Heart left ventricle (tissue), 16 donors: ENCODE measurements at regions not wholly inside any gene's neighbourhood (a gene's known extent, or its start where the extent isn't known, plus 50 kb on each side); places are given as distances from the start of the nearest gene placed in this dataset.

Experiments
- ATAC-seq, 4 donors: fragments of 200-7000 bp; cut with Tn5 transposase; one replicate each; pipeline ENCODE4 v1.9.1; 2020 to 2022; ENCODE audit warnings: moderate library complexity in 4 of 4, mild to moderate bottlenecking in 3 of 4, moderate number of reproducible peaks in 1 of 4
- DNase-seq, 5 donors: peaks; one replicate each; pipeline ENCODE4 v3.0.0-alpha.2; 2020
- H3K27ac ChIP-seq, 12 donors: fragments of 200-600 bp; sonication (generic) in 4 of 12; one replicate each; pipeline versions ENCODE4 v1.5.0 to v1.8.0; 2016 to 2022; ENCODE audit warnings: mild to moderate bottlenecking in 2 of 12
- H3K27me3 ChIP-seq, 9 donors: fragments of 200-600 bp; sonication (generic) in 2 of 9; one replicate each; pipeline versions ENCODE4 v1.5.1 to v1.8.0; 2016 to 2022; ENCODE audit warnings: mild to moderate bottlenecking in 3 of 9
- H3K36me3 ChIP-seq, 9 donors: fragments of 200-600 bp; sonication (generic) in 2 of 9; one replicate each; pipeline versions ENCODE4 v1.5.0 to v1.8.0; 2018 to 2022; ENCODE audit warnings: mild to moderate bottlenecking in 2 of 9
- H3K4me1 ChIP-seq, 12 donors: fragments of 200-600 bp; sonication (generic) in 4 of 12; one replicate each; pipeline versions ENCODE4 v1.5.0 to v1.8.0; 2016 to 2022; ENCODE audit warnings: mild to moderate bottlenecking in 3 of 12
- H3K4me3 ChIP-seq, 12 donors: fragments of 200-600 bp; sonication (generic) in 4 of 12; one replicate each; pipeline versions ENCODE4 v1.5.0 to v1.8.0; 2017 to 2022; ENCODE audit warnings: mild to moderate bottlenecking in 9 of 12, moderate library complexity in 4 of 12
- H3K9me3 ChIP-seq, 12 donors: fragments of 200-600 bp; sonication (generic) in 4 of 12; one replicate each; pipeline versions ENCODE4 v1.5.0 to v1.8.0; 2016 to 2022; ENCODE audit warnings: mild to moderate bottlenecking in 1 of 12
- POLR2A ChIP-seq, 2 donors: fragments of 450-650 bp; IDR thresholded peaks; one replicate each; pipeline ENCODE4 v1.6.1; 2017; ENCODE audit warnings: antibody characterized with exemption in 2 of 2, mild to moderate bottlenecking in 2 of 2, moderate library complexity in 2 of 2
- WGBS, 4 donors: extraction: QIAGEN DNeasy Blood & Tissue Kit in 2 of 4; methylation state at CpG; one replicate each; pipeline versions ENCODE4 v1.1.5 to v1.1.7; 2013 to 2018; 5-methylcytosine and 5-hydroxymethylcytosine counted together
- intact Hi-C, 10 donors: fragments of 100-400 bp; cut with DNase I; formaldehyde crosslinking; loops; one replicate each; pipeline versions ENCODE4 v1.11.1 to v1.14.2; 2022
- TF ChIP-seq, protein P1 (sequence below), 12 donors: fragments of 200-600 bp; sonication (generic) in 4 of 12; IDR thresholded peaks; one replicate each; pipeline versions ENCODE4 v1.5.0 to v1.8.0; 2018 to 2022; ENCODE audit warnings: antibody characterized with exemption in 12 of 12, mild to moderate bottlenecking in 5 of 12
- donor health status: ischemic (EF 13 %, LVEDD 7.1; RV severe dilation, severe dysfunction).
- donor health status: healthy with polysubstance abuse.
- donor health status: DM: no; HTN: yes; CAD: no.
- donor health status: DM: no; HTN: no; CAD: no.
- donor health status: ischemic (EF 25% LVEDD 6.9; RV normal size, moderate dysfunction).
- donor health status: ischemic (EF 25% LVEDD 5.7; RV mildly dilated, moderate dysfunction).
- donor health status: healthy.
- donor health status: DM: yes; HTN: yes; CAD: no.
- donor health status: ischemic (EF 35%, LVEDD 5.7; RV mildly dilated, moderate dysfunction).
- donor health status: nonischemic (EF 11% LVEDD 7.7; RV severe dilation, severe dysfunction).
- donor health status: DM: yes; HTN: yes; CAD: no.
- donor health status: PGD.
- donor health status: ischemic (EF 29% LVEDD 5.4; RV normal size, mild dysfunction).
- donor health status: nonischemic (EF 23%, LVEDD 6.1; RV moderate dilation, normal function).

DNA sequence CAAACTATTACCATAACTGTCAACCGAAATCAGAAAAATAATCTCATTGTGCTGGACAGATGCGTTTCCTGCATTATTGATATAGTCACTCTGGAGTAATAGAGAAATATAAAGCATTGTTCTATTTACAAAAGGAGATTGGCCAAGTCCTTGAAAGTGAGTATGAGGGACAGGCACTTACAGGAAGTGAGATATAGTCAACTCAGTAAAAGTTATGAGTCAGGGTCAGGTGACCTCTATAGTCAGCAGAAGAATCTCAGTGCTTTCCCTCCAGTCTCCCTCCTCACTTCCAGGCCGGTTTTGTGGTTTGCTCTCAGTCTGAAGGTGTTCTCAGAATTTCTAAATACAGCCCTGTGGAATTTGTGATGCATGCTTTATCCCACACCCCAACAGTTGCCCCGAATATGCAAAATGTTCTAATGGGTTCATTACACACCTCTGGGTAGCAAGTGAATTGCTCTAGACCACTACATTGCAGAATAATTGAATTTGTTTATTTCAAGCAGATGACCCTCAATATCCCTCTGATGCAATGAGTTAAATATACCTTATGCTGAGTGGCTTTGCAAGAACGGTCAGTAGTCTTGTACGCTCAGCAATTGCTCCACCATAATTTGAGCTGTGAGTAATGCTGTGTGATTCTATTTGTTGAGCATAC, 787.7 kb downstream of the MCTP2 start:
- DNase-seq (no peak), ATAC-seq (peak in 3 of 4 donors; percentile 63 to 78 (median 73))
- H3K4me3 ChIP-seq: no peak overlapping the region
- intact Hi-C loops: loop anchor here in 2 of 10 donors (1.0 to 10.0 kb wide), 2 partner anchors 175 to 344 kb away; no protein-coding TSS in a partner anchor
- peak overlapping the region in 4 of 12 donors; percentile 3 to 24 (median 18) for H3K27ac ChIP-seq
- peaks cover 0 to 34% (median 22%) of the 10 kb centered on the region in 12 donors for H3K4me1 ChIP-seq
- H3K36me3 ChIP-seq: no peaks in the 10 kb centered on the region
- peaks cover 0 to 12% (median 5%) of the 10 kb centered on the region in 12 donors for H3K9me3 ChIP-seq
- 56 to 68% (median 65%) methylated on average over 6 of the region's 6 CpGs for WGBS, 4 donors
- H3K27me3 ChIP-seq: no peaks in the 10 kb centered on the region
- TF ChIP-seq, protein P1, sequence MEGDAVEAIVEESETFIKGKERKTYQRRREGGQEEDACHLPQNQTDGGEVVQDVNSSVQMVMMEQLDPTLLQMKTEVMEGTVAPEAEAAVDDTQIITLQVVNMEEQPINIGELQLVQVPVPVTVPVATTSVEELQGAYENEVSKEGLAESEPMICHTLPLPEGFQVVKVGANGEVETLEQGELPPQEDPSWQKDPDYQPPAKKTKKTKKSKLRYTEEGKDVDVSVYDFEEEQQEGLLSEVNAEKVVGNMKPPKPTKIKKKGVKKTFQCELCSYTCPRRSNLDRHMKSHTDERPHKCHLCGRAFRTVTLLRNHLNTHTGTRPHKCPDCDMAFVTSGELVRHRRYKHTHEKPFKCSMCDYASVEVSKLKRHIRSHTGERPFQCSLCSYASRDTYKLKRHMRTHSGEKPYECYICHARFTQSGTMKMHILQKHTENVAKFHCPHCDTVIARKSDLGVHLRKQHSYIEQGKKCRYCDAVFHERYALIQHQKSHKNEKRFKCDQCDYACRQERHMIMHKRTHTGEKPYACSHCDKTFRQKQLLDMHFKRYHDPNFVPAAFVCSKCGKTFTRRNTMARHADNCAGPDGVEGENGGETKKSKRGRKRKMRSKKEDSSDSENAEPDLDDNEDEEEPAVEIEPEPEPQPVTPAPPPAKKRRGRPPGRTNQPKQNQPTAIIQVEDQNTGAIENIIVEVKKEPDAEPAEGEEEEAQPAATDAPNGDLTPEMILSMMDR (IDR thresholded peaks at IDR 0.05): no peak
- no peak for TF ChIP-seq POLR2A (IDR thresholded peaks at IDR 0.05)

DNA sequence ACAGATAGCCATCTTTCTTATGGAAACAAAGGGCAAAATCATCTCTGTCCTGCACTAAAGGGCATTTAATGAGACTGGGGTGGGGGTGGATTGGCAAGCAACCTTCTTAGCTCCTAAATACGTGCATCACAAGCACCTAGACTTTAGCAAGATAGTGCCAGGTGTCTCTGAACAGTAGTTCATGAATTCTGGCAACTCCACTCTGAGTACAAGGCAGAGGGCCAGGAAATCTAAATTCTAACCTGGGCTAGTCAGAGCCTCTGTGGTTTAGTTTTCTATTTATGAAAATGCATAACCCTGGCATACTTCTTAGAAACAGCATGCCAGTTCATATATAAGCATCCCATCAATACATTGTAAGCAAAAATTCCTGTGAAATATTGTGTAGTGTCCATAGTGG, 788.5 kb downstream of the MCTP2 start:
- H3K27ac ChIP-seq: no peak overlapping the region
- DNase-seq: no peak
- no peaks in the 10 kb centered on the region for H3K27me3 ChIP-seq
- WGBS, 4 donors: 55 to 82% (median 63%) methylated on average over 1 of the region's 1 CpG
- no peak for TF ChIP-seq POLR2A (IDR thresholded peaks at IDR 0.05)
- TF ChIP-seq, protein P1 (IDR thresholded peaks at IDR 0.05): no peak
- H3K4me1 ChIP-seq: peaks cover 0 to 34% (median 22%) of the 10 kb centered on the region in 12 donors
- no peak for ATAC-seq
- intact Hi-C loops: loop anchor here in 7 of 10 donors (5.0 to 10.0 kb wide), 8 partner anchors 55 to 1335 kb away; no protein-coding TSS in a partner anchor
- peaks cover 0 to 12% (median 5%) of the 10 kb centered on the region in 12 donors for H3K9me3 ChIP-seq
- H3K36me3 ChIP-seq: no peaks in the 10 kb centered on the region
- H3K4me3 ChIP-seq: no peak overlapping the region

DNA sequence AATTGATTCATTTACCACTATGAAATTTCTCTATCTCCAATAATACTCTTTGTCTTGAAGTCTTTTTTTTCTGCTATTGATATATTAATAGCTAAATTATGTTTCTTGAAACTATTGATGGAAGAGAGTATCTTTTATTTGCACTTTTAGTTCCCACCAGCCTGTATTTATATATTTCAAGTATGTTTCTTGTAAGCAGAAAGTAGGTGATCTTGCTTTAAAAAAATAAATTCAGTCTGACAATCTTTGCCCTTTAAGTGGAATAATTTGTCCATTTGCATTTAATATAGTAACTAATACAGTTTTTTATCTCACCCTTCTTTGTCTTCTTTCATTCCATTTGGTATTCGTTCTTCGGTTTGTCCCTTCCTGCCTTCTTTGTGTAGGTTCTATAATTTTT, 790.5 kb downstream of the MCTP2 start:
- WGBS, 4 donors: 97 to 99% (median 98%) methylated on average over 2 of the region's 2 CpGs
- ATAC-seq (no peak), DNase-seq (no peak)
- no peak overlapping the region for H3K4me3 ChIP-seq
- H3K27ac ChIP-seq: no peak overlapping the region
- H3K4me1 ChIP-seq: peaks cover 0 to 27% (median 17%) of the 10 kb centered on the region in 12 donors
- peaks cover 0 to 12% (median 5%) of the 10 kb centered on the region in 12 donors for H3K9me3 ChIP-seq
- H3K27me3 ChIP-seq: no peaks in the 10 kb centered on the region
- TF ChIP-seq, protein P1 (IDR thresholded peaks at IDR 0.05): no peak
- TF ChIP-seq POLR2A (IDR thresholded peaks at IDR 0.05): no peak
- H3K36me3 ChIP-seq: no peaks in the 10 kb centered on the region
- intact Hi-C loops: loop anchor here in 7 of 10 donors (5.0 to 10.0 kb wide), 8 partner anchors 57 to 1333 kb away; no protein-coding TSS in a partner anchor

DNA sequence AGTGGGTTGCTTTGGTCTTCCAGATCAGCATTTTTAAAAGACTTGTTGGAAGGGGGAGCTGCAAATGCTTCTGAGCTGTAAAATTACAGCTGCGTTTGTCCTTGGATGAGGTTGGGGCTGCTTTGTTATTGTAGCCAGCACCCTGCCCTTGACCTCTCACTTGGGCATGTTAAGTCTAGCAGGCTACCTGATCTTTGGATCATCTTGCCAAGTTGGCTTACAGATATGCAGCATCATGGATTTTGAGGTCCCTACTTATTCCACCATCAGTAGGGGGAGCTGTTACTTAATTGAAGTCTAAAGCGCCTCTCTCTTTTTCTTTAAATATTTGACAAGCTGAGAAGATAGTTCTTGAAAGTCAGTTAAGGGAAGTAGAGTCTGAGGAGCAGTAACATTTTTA, 793.0 kb downstream of the MCTP2 start:
- intact Hi-C loops: loop anchor here in 7 of 10 donors (5.0 to 10.0 kb wide), 8 partner anchors 60 to 1330 kb away; no protein-coding TSS in a partner anchor
- Histone ChIP-seq H3K27ac (no peak overlapping the region), H3K36me3 (no peaks in the 10 kb centered on the region), H3K4me1 (peaks cover 0 to 1% (median 0%) of the 10 kb centered on the region in 12 donors), H3K9me3 (peaks cover 0 to 12% (median 5%) of the 10 kb centered on the region in 12 donors), H3K4me3 (no peak overlapping the region), H3K27me3 (no peaks in the 10 kb centered on the region)
- no peak for TF ChIP-seq POLR2A (IDR thresholded peaks at IDR 0.05)
- TF ChIP-seq, protein P1 (IDR thresholded peaks at IDR 0.05): peak in 11 of 12 donors; percentile 19 to 54 (median 34)
- WGBS, 4 donors: 35 to 48% (median 40%) methylated on average over 2 of the region's 2 CpGs
- DNase-seq (peak in 1 of 5 donors; percentile 24), ATAC-seq (no peak)
